ENCODE measurements at regions not wholly inside any gene's neighbourhood (a gene's known extent, or its start where the extent isn't known, plus 50 kb on each side); places are given as distances from the start of the nearest gene placed in this dataset.

GRCh38 chr15:77684341-77685081 is 51.8 kb upstream of the LINGO1 start:
- TF ChIP-seq REST (IDR thresholded peaks at IDR 0.05; ENCODE audit: insufficient read depth in 1 of 2, low read depth in 2 of 2, low read length in 2 of 2) (no peak), POLR2AphosphoS5 (IDR thresholded peaks at IDR 0.05; ENCODE audit: low read depth, low read length) (no peak), FOXP2 (optimal IDR thresholded peaks at IDR 0.05; ENCODE audit: borderline replicate concordance, extremely low read depth, extremely low read length, insufficient read depth) (no peak), TAF1 (IDR thresholded peaks at IDR 0.05; ENCODE audit: borderline replicate concordance, insufficient read depth, low read length) (no peak), SIN3A (IDR thresholded peaks at IDR 0.05; ENCODE audit: borderline replicate concordance, insufficient read depth, low read length) (no peak)

DNA sequence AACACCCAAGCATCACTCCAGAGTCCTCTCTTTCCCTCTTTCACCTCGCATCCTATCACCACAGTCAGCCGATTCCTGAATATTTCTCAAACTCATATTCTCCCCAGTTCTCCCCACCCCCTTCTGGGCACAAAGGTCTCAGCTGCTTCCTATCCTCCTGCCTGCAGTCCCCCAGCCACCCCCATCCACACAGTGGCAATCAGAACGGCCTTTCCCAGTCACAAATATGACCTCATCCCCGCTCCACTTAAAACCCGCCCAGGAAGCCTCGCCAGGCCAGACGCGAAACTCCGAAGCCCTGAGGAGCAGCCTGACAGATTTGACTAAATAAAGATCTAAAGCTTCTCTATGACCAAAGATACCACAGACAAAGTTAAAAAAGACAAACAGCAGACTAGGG is 49.9 kb upstream of the LINGO1 start:
- no peak for TF ChIP-seq SIN3A (IDR thresholded peaks at IDR 0.05; ENCODE audit: borderline replicate concordance, insufficient read depth, low read length)
- TF ChIP-seq TAF1 (IDR thresholded peaks at IDR 0.05; ENCODE audit: borderline replicate concordance, insufficient read depth, low read length) = no peak
- no peak for TF ChIP-seq REST (IDR thresholded peaks at IDR 0.05; ENCODE audit: insufficient read depth in 1 of 2, low read depth in 2 of 2, low read length in 2 of 2)
- TF ChIP-seq POLR2AphosphoS5 (IDR thresholded peaks at IDR 0.05; ENCODE audit: low read depth, low read length) = no peak
- TF ChIP-seq FOXP2 (optimal IDR thresholded peaks at IDR 0.05; ENCODE audit: borderline replicate concordance, extremely low read depth, extremely low read length, insufficient read depth) = no peak

All from PFSK-1 (cell line).